Activated CD8-positive, alpha-beta T cell treated with anti-CD3 and anti-CD28 coated beads for 36 hours (primary cell): ENCODE measurements at regions not wholly inside any gene's neighbourhood (a gene's known extent, or its start where the extent isn't known, plus 50 kb on each side); places are given as distances from the start of the nearest gene placed in this dataset.
"Not testable (repeated sequence)": the region's sequence is repeated elsewhere in the genome, so short reads cannot be mapped to it uniquely, and the experiment has no call there.

Experiments used
- ATAC-seq: fragments of 200-7000 bp; cut with Tn5 transposase; one replicate; pipeline ENCODE4 v1.10.0; 2021; ENCODE audit warnings: mild to moderate bottlenecking, moderate library complexity
- CTCF ChIA-PET: fragments of 350-600 bp; sonication (Branson Sonifier 250); formaldehyde crosslinking; loops from one replicate; lab custom pipeline; 2021; ENCODE audit warnings: antibody characterized with exemption; lab: Charles Lee
- POLR2A ChIA-PET: fragments of 350-600 bp; sonication (Branson Sonifier 250); formaldehyde crosslinking; loops from one replicate; lab custom pipeline; 2021; ENCODE audit warnings: antibody characterized with exemption; lab: Charles Lee
- DNase-seq: peaks from one replicate; pipeline ENCODE4 v3.0.0-alpha.2; 2020
- H3K27ac Mint-ChIP-seq: one replicate; pipeline ENCODE4 v1.8.0; 2021; ENCODE audit warnings: mild to moderate bottlenecking, mixed read lengths
- H3K27me3 Mint-ChIP-seq: one replicate; pipeline ENCODE4 v1.8.0; 2021; ENCODE audit warnings: mixed read lengths
- H3K36me3 Mint-ChIP-seq: one replicate; pipeline ENCODE4 v1.8.0; 2021; ENCODE audit warnings: low read depth, mixed read lengths
- H3K4me1 Mint-ChIP-seq: one replicate; pipeline ENCODE4 v1.8.0; 2021; ENCODE audit warnings: low read depth, mixed read lengths
- H3K4me3 Mint-ChIP-seq: one replicate; pipeline ENCODE4 v1.8.0; 2021; ENCODE audit warnings: mild to moderate bottlenecking, moderate library complexity, mixed read lengths
- H3K9me3 Mint-ChIP-seq: one replicate; pipeline ENCODE4 v1.8.0; 2021; ENCODE audit warnings: mixed read lengths
- intact Hi-C: fragments of 100-400 bp; cut with micrococcal nuclease; formaldehyde crosslinking; loops from one replicate; pipeline ENCODE4 v1.10.0; 2022
- TF ChIP-seq, protein P1 (sequence below): fragments of 200-600 bp; IDR thresholded peaks from one replicate; pipeline ENCODE4 v1.8.0; 2022; ENCODE audit warnings: antibody characterized with exemption, mild to moderate bottlenecking

GRCh38 chr7:25054819-25055519 lies 70.1 kb downstream of the CYCS start:
- POLR2A ChIA-PET = no interaction called here
- ATAC-seq (no peak), DNase-seq (no peak)
- H3K4me3 Mint-ChIP-seq = no peak overlapping the region
- TF ChIP-seq, protein P1, sequence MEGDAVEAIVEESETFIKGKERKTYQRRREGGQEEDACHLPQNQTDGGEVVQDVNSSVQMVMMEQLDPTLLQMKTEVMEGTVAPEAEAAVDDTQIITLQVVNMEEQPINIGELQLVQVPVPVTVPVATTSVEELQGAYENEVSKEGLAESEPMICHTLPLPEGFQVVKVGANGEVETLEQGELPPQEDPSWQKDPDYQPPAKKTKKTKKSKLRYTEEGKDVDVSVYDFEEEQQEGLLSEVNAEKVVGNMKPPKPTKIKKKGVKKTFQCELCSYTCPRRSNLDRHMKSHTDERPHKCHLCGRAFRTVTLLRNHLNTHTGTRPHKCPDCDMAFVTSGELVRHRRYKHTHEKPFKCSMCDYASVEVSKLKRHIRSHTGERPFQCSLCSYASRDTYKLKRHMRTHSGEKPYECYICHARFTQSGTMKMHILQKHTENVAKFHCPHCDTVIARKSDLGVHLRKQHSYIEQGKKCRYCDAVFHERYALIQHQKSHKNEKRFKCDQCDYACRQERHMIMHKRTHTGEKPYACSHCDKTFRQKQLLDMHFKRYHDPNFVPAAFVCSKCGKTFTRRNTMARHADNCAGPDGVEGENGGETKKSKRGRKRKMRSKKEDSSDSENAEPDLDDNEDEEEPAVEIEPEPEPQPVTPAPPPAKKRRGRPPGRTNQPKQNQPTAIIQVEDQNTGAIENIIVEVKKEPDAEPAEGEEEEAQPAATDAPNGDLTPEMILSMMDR = no peak
- no peak overlapping the region for H3K27ac Mint-ChIP-seq
- H3K36me3 Mint-ChIP-seq = no peaks in the 10 kb centered on the region
- H3K27me3 Mint-ChIP-seq = no peaks in the 10 kb centered on the region
- CTCF ChIA-PET = interaction anchor here (1.0 kb wide), 1 partner anchor 44 kb away, joined by 4 read pairs; no protein-coding TSS in a partner anchor
- intact Hi-C loops = no loop called here
- no peaks in the 10 kb centered on the region for H3K9me3 Mint-ChIP-seq
- H3K4me1 Mint-ChIP-seq = no peaks in the 10 kb centered on the region

- Mint-ChIP-seq H3K27me3 (no peaks in the 10 kb centered on the region), H3K4me1 (no peaks in the 10 kb centered on the region), H3K9me3 (no peaks in the 10 kb centered on the region), H3K27ac (no peak overlapping the region), H3K36me3 (no peaks in the 10 kb centered on the region), H3K4me3 (no peak overlapping the region)
- no peak for DNase-seq
- CTCF ChIA-PET = interaction anchor here (0.7 to 1.4 kb wide), 2 partner anchors 71 to 124 kb away, joined by 3 read pairs; no protein-coding TSS in a partner anchor
- TF ChIP-seq, protein P1 = no peak
- intact Hi-C loops = no loop called here
- ATAC-seq = no peak
- POLR2A ChIA-PET = no interaction called here
These were observed 70.2 kb upstream of the OSBPL3 start for GRCh38 chr7:25050223-25050622.

DNA sequence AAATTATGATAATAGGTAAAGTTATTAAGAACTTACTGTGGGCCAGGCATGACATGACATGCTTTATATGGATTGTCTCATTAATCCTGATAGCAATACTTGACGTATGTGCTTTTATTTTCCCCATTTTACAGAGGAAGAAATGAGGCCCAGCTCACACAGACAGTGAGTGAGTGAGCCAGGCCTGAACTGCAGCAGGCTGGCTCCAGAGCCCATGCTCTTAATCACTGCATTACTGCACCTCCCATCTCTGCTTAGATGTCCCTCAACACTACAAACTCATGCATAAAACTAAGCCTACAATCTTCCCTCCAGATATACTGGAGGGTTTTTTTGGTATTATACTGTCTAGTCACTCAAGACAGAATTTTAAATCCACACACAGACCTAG lies 68.5 kb upstream of the OSBPL3 start:
- DNase-seq (no peak), ATAC-seq (no peak)
- H3K27ac Mint-ChIP-seq = no peak overlapping the region
- H3K4me1 Mint-ChIP-seq = no peaks in the 10 kb centered on the region
- no peak overlapping the region for H3K4me3 Mint-ChIP-seq
- TF ChIP-seq, protein P1 = no peak
- intact Hi-C loops = no loop called here
- H3K36me3 Mint-ChIP-seq = no peaks in the 10 kb centered on the region
- no peaks in the 10 kb centered on the region for H3K9me3 Mint-ChIP-seq
- POLR2A ChIA-PET = no interaction called here
- H3K27me3 Mint-ChIP-seq = no peaks in the 10 kb centered on the region
- CTCF ChIA-PET = interaction anchor here (0.7 to 1.5 kb wide), 3 partner anchors 15 to 50 kb away, joined by 3 to 7 read pairs (median 3); no protein-coding TSS in a partner anchor

GRCh38 chr7:25047571-25048443 lies 67.8 kb upstream of the OSBPL3 start:
- H3K4me3 Mint-ChIP-seq, H3K9me3 Mint-ChIP-seq, H3K4me1 Mint-ChIP-seq, DNase-seq, POLR2A ChIA-PET, ATAC-seq, H3K36me3 Mint-ChIP-seq, H3K27me3 Mint-ChIP-seq, H3K27ac Mint-ChIP-seq, intact Hi-C loops: not testable (repeated sequence)
- CTCF ChIA-PET = interaction anchor here (1.5 kb wide), 1 partner anchor 50 kb away, joined by 7 read pairs; no protein-coding TSS in a partner anchor

- Mint-ChIP-seq H3K27me3 (no peaks in the 10 kb centered on the region), H3K9me3 (peaks cover 2% of the 10 kb centered on the region), H3K27ac (no peak overlapping the region), H3K4me3 (no peak overlapping the region), H3K36me3 (no peaks in the 10 kb centered on the region), H3K4me1 (no peaks in the 10 kb centered on the region)
- DNase-seq (no peak), ATAC-seq (no peak)
- ChIA-PET POLR2A (interaction anchor here (0.6 kb wide), 1 partner anchor 11 kb away, joined by 3 read pairs; no protein-coding TSS in a partner anchor), CTCF (interaction anchor here (1.1 to 2.1 kb wide), 5 partner anchors 33 to 225 kb away, joined by 3 to 8 read pairs (median 3); no protein-coding TSS in a partner anchor)
- TF ChIP-seq, protein P1 = no peak
- intact Hi-C loops = no loop called here
These were observed 57.3 kb upstream of the OSBPL3 start for GRCh38 chr7:25037325-25037724.
